SHP77 (cell line): ENCODE measurements at regions not wholly inside any gene's neighbourhood (a gene's known extent, or its start where the extent isn't known, plus 50 kb on each side); places are given as distances from the start of the nearest gene placed in this dataset.
"Not testable (repeated sequence)": the region's sequence is repeated elsewhere in the genome, so short reads cannot be mapped to it uniquely, and the experiment has no call there.

ENCODE experiments used
- DNase-seq, 2 experiments: peaks; one replicate each; lab custom pipeline; 2025; lab: John Stamatoyannopoulos, UW

DNA sequence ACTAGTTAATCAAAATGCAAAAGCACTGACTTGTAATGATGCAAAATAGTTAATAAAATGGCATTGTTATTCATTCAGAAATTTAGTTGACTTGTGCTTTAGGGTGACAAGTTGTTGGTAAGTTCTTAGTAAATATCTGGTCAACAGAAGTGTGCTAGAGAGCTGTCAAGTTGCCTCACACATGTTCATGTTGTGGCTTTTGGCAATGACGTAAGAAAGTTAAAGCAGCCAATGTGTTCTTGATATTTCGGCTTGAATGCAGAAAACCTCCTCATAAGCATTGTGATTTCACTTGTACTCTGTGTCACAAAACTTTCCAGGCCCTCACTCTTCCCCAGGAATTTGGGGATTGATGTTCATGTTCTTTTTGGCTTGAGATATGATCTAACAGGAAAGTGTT is 626.7 kb downstream of the PRR16 start:
- no peak for DNase-seq

DNA sequence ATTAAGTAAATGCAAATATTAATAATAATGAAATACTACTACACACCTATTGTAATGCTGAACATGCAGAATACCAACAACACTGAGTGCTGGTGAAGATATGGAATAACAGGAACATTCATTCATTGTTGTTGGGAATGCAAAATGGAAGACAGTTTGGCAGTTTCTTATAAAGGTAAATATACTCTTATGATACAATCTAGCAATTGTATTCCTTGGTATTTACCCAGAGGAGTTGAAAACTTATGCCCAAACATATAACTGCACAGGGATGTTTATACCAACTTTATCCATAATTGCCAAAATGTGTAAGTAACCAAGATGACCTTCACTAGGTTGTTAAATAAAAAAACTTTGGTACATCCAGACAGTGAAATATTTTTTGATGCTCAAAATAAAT is 636.8 kb downstream of the PRR16 start:
- DNase-seq, result no peak

DNA sequence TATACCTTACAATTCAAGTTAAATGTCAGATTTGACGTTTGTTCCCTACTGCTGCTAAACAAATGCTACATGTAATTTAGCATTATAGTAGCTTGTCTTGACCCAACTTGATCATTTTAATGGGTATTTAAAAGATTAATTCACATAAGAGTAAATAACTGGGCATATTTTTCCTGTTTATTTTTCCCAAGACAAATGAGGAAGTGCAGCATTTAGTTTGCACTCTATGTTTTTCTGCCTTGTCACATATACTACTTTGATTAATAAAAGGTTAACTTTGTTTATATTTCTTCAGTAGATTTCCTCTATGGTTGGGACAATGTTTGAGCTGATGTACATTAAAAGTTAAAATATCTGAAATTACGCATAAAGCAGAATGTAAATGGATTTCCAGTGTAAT is 641.8 kb downstream of the PRR16 start:
- no peak for DNase-seq

DNA sequence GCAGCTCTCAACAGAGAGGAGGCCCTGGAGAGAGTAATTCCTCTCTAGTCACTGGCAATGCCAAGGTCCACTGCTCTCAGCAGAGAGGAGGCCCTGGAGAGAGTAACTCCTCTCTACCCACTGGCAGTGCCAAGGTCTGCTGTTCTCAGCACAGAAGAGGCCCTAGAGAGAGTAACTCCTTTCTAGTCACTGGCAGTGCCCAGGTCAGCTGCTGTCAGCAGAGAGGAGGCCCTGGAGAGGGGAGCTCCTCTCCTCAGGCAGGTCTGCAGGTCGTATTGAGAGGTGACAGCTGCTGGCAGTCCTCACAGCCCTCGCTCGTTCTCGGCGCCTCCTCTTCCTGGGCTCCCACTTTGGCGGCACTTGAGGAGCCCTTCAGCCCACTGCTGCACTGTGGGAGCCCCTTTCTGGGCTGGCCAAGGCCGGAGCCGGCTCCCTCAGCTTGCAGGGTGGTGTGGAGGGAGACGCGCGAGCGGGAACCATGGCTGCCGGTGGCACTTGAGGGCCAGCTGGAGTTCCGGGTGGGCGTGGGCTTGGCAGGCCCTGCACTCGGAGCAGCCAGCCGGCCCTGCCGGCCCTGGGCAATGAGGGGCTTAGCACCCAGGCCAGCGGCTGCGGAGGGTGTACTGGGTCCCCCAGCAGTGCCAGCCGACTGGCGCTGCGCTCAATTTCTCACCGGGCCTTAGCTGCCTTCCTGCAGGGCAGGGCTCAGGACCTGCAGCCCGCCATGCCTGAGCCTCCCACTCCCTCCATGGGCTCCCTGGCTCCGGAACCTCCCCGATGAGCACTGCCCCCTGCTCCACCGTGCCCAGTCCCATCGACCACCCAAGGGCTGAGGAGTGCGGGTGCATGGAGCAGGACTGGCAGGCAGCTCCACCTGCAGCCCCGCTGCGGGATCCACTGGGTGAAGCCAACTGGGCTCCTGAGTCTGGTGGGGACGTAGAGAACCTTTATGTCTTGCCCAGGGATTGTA is 642.9 kb downstream of the PRR16 start:
- DNase-seq, result not testable (repeated sequence)

DNA sequence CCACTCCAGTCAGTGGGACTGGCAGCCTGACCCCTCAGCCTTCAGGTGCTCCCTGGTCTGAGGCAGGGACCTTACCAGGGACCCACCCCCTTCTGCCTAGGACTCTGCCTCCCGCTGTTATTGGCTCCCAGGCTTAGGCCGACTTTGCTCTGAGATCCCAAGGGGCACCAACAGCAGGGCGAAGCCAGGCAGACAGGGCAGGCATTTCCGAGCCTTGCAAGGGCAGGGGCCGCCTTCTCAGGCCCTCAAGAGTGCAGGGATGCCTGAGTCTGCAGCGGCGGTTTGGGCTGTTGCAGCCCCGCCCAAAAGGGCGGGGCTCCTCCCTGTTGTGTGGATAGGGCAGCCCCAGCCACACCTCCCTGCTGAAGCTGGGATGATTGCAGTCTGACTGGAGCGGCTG is 644.6 kb downstream of the PRR16 start:
- peak in 1 of 2 experiments; percentile 3 for DNase-seq

DNA sequence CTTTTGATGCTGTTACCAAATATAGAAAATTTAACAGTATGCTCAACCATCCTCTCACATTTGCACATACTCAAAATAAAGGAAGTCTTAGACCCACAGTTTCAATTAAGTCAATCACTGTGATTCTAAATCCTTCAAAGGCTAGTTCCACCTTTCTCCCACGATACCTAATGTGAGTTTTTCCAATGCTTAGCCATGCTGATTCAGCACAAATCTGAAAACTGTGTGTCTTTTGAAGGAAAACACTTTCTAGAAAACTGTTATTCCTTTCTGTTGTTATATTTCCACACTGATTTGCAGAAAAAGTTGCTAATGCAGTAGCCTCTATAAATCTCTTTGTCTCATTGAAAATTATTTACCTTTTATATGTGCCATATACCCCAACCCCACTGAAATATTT is 645.7 kb downstream of the PRR16 start:
- no peak for DNase-seq

DNA sequence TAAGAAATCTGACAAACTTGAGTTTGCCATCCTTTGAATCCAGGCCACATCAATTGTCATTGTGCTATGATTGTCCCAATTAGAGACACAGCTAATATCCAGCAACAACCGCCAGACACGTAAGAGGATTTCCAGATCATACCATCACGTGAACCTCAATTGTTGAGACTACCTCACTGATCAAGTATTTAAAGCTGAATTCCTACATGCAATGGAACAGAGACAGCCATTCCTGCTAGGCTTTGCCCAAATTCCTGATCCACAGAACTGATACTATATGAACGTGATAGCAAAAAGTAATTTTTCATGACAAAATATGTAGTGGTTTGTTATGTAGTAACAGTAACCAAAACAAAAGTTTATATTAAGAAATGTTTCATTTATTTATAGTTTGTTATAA is 657.7 kb downstream of the PRR16 start:
- no peak for DNase-seq

DNA sequence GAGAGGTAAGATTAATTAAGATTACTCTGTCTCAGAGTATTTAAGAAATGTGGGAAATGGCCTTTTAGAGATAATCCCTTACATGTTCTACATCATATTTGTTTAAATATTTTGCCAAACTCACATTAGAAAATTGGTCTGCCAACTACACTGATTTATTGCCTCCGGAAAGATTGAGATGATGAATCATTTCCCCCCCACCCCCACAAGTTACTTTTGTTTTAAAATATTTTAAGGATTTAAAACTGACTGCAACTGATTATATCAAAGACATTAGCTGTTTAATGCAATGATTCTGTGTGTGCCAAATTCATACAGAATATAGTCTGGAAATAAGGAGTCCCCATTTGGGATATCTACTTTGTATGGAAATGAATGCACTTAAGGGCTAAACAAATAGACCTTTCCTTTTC is 674.4 kb downstream of the PRR16 start:
- no peak for DNase-seq

DNA sequence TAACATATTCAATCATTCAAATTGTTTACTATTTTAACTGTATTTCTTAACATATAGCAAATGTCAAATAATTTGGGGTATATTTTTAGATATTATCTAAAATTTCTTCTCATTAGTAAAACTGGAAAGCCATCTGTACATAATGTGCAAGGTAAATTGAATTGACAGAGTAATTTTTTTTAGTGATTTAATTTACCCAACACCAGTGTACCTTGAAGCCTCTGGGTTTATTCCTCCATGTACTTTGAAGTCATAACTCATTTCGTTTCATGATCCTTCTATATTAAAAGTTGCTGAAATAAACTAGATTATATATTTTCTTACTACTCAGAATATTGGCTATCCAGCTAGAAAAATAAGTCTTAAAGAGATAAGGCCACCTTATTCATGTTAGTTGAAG is 674.9 kb downstream of the PRR16 start:
- no peak for DNase-seq

DNA sequence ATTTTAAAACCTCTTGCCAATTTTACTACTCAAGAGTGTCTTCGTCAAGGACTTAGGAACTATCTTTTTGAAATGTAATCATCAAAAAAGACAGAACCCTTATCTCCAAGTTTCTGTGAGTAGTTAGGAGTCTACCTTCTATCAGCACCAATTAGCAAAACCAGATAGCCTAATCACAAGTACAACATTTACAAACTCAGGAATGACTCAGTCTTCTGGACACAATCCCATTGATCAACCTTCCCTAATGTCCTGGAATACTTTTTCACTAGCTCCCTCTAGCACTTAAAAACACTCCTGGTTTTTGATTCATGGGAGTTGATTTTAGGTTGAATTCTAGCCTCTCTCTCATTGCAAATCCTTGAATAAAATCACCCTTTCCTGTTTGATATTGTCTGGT is 680.7 kb downstream of the PRR16 start:
- no peak for DNase-seq

DNA sequence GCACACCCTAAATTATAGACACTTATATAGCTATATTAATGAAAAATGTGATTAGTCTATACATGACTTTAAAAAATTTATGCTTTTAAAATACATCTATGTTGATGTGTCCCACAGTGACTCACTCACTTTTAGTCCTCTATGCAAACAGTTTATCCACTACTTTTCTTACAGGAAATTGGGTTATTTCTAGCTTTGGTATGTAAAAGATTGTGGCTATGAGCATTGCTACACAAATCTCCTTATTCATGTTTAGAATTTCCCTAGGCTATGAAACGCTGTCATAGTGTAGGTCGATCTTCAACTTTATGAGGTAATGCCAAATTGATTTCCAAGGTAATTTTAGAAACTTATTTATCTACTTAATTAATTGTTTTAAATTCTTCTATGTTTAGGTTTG is 687.4 kb downstream of the PRR16 start:
- DNase-seq, result no peak

DNA sequence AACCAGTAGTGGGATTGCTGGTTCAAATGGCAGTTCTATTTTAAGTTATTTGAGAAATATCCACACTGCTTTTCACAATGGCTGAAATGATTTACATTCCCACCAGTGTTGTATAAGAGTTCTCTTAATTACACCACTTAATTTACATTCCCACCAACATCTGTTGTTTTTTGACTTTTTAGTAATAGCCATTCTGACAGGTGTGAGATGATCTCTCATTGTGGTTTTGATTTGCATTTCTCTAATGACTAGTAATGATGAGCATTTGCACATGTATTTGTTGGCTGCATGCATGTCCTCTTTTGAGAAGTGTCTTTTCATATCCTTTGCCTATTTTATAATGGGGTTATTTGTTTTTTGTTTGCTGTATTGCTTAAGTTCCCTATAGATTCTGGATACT is 688.3 kb downstream of the PRR16 start:
- no peak for DNase-seq

DNA sequence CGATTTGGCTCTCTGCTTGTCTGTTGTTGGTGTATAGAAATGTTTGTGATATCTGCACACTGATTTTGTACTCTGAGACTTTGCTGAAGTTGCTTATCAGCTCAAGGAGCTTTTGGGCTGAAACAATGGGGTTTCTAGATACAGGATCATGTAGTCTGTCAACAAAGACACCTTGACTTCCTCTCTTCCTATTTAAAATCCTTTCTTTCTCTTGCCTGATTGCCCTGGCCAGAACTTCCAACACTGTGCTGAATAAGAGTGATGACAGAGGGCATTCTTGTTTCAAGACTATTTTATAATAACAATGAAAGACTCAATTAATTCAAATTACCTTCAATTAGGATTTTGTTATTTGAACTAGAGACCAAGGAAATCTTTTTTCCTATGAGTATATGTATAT is 692.5 kb downstream of the PRR16 start:
- no peak for DNase-seq

DNA sequence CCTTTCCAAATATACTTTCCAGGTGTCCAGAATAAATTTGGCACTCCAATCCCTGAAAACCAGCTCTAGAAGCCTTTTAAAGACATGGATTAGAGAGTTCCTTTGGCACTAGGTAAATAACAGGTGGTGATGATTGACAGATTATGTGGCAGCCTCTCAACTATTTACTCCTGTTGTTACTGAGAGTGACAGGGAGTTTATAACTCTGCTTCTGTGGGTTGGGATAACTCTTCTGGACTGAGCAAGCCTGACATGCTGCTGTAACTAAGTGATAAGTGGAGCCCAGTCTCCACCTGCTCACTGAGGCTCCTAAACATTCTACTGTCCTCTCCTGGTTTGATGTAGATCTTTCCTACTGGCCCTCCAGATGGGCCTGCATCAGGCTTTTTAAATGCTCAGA is 693.2 kb upstream of the FTMT start:
- peak in 1 of 2 experiments; percentile 1 for DNase-seq

DNA sequence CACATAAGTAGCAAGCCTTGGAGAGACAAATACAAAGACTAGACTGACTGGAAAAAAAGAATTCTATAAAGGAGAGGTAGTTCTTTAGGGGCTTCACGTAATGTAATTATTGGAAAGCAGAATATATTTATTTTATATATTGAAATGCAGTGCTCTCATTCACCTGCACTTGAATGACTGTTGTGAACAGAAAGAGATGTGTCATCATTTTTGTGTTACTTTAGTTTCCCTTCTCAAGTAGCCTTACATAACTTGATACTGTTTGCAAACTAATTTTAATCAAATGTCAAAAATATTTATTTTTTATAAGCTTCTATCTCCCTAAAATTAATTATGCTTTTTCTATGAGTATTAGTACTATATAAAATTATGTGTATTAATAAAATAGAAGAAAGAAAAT is 691.1 kb upstream of the FTMT start:
- DNase-seq, result no peak

DNA sequence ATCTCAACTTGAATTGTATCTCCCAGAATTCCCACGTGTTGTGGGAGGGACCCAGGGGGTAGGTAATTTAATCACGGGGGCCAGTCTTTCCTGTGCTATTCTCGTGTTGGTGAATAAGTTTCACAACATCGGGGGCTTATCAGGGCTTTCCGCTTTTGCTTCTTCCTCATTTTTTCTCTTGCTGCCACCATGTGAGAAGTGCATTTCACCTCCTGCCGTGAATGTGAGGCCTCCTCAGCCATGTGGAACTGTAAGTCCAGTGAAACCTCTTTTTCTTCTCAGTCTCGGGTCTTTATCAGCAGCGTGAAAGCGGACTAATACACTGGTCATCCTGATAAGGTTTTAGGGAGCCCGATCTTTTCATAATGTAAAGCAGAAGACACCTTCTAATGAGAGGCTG is 687.0 kb upstream of the FTMT start:
- DNase-seq, result no peak

DNA sequence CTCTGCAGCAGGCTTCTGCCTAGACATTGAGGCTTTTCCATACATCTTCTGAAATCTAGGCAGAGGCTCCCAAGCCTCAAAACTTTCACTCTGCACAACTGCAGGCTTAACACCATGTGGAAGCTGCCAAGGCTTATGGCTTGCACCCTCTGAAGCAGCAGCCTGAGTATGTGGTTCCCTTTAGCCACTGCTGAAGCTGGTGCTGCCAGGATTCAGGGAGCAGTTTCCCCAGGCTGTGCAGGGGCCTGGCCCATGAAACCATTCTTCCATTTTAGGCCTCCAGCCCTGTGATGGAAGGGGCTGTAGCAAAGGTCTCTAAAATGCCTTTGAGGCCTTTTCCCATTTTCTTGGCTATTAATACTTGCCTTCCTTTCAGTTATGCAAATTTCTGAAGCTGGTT is 680.3 kb upstream of the FTMT start:
- DNase-seq, result no peak

DNA sequence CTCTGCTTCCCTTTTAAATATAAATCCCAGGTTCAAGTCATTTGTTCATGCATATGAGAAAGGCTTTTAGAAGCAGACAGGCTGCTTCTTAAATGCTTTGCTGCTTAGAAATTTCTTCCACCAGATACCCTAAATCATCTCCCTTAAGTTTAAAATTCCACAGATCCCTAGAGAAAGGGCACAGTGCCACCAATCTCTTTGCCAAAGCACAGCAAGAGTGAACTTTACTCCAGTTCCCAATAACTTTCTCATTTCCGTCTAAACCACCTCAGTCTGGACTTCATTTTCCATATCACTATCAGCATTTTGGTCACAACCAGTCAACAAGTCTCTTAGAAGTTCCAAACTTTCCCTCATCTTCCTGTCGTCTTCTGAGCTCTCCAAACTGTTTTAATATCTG is 679.8 kb upstream of the FTMT start:
- DNase-seq, result no peak

DNA sequence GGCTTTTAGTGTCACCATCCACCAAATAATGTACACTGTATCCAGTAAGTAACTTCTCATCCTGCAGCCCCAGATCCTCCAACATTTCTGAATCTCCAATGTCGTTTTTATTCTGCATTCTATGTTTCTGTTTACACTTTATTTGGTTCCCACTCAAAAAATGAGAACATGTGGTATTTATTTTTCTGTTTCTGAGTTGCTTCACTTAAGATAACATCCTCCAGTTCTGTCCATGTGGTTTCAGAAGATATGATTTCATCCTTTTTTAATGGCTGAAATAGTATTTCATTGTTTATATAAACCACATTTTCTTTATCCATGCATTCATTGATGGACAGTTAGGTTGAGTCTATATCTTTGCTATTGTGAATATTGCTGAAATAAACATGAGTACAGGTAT is 677.3 kb upstream of the FTMT start:
- no peak for DNase-seq

DNA sequence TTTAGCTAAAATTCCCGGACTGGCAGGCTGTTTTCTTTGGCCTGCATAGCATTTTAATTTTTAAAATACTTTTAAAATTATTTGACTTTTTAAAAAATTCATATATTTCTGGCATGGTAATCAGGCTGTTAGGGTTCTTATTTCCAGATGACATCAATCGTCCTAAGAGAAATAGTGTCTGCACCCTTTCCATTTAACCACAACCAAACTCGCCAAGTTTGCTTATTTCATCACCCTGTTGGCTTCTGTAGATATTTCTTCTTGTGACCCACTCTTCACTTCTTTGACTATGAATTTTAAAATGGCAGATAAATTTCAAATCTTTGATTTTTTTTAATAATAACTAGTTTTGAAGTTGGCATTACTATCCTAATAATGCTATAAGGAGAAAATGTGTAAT is 675.7 kb upstream of the FTMT start:
- no peak for DNase-seq

DNA sequence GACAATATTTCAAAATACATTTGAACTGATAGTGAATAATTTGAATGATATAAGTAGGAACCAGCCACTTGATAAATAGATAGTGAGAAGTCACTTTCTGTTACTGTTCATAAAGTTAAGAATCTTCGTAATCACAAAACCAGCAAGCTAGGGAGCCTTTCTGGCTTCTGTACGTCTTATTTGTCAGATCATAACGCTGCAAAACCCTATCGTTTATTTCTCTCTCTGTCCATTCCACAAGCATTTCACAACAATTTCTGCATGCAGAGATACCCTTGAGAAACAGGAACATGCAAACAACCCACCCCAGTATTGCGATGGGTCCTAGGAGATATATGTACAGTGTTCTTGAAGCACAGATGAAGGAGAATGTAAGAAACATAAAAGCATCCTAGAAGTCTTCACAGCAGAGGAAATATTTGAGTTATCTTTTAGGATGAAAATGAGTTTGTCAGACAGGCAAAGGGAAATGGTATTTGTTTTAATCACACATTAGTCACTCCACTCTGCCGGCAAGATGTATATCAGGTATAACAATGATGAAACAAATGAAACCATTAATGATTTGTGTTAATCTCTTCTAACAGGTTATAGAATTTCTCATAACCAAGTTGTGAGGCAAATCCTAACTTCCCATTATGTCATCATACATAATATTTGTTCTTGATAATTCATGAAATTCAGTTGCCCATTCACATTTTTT is 668.7 kb upstream of the FTMT start:
- no peak for DNase-seq

DNA sequence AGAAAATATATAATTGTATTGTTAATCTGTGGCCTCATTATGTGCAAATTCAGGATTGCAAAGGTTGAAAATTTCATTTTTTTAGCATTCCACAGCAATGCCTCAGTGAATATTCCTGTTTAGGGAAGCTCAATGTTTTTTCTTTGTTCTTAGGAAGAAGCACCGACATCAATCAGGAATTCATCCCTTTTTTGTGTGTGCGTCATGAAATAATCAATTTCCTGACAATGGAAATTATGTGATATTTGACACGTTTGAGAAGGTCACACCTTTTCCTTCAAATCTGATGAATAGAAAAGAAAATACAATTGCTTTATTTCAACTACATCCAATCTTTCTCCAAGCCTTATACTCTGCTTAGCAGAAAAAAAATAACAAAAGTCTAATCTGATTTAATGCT is 662.8 kb upstream of the FTMT start:
- no peak for DNase-seq
